H4 (cell line): ENCODE measurements at regions not wholly inside any gene's neighbourhood (a gene's known extent, or its start where the extent isn't known, plus 50 kb on each side); places are given as distances from the start of the nearest gene placed in this dataset.
A peak's percentile ranks its signal among the peaks of the same experiment; 100 is the strongest.

Source experiments
- DNase-seq: peaks from one replicate; pipeline ENCODE4 v3.0.0-alpha.2; 2015; ENCODE audit warnings: low spot score

- no peak for DNase-seq
These were observed 110.6 kb upstream of the ELL2 start for GRCh38 chr5:96072138-96072790.

GRCh38 chr5:96070622-96071225 is 109.1 kb upstream of the ELL2 start:
- no peak for DNase-seq

DNA sequence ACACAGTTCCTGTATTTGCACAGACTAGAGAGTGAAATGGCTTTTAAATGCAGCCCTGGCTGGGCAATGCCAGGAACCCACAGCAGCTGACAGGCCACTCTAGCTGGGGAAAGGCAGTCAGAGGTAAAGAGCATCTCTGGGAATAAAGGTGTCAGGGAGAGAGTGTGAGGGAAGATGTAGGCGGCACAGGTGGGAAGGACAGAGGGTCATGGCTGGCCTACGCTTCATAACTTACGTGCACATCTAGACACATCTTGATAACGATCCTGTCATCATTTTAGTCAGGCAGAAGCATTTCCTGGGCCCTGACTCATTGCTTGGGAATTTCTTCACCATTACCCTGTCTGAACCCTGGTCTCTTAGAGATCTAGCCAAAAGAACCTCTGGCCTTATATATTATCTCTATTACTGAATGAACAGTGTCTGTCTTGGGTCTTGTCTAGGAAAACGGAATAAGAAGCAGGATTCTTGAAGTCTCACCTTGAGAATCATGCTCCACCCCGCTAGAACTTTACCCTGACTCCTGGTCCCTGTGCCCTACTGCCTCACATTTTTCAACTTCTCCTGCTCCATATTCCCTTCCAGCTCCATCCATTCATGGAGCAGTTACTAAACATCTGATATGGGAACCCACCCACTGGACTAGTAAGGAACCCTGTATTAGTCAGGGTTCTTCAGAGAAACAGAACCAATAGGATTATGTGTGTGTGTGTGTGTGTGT is 106.4 kb upstream of the ELL2 start:
- DNase-seq = peak; percentile 76

DNA sequence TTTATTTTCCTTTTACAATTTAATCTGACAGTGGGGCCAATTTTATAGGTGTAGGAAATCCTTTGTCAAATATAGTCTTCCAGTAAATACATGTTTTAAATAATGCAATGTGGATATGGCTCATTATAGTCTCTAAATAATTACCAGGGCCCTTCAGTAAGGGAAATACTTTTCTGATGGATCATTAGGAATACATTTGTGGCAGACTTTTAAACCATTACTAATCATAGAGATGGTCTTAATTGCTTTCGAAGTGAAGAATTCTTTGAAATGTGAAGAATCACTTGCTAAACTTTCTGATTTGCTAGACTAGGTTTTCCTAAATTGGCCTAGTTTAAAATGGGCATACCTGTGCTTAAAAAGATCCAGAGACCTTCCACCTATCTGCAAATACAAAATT is 105.6 kb upstream of the ELL2 start:
- no peak for DNase-seq

DNA sequence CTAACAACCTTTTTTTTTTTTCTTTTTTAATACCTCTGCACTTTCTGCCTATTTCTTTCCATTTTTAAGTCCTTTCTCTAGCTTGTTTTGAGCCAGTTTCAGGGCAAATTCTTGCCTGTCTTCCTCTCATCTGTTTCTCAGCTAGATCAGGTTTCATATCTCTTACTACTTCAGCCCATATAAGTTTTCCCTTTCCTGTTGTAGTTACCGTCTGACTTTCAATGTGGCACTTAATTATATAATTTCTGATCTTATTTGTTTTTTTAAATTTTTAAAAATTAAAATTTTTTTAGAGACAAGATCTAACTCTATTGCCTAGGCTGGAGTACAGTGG is 104.7 kb upstream of the ELL2 start:
- DNase-seq = no peak

- no peak for DNase-seq
These were observed 104.2 kb upstream of the ELL2 start for GRCh38 chr5:96065685-96066385.

DNA sequence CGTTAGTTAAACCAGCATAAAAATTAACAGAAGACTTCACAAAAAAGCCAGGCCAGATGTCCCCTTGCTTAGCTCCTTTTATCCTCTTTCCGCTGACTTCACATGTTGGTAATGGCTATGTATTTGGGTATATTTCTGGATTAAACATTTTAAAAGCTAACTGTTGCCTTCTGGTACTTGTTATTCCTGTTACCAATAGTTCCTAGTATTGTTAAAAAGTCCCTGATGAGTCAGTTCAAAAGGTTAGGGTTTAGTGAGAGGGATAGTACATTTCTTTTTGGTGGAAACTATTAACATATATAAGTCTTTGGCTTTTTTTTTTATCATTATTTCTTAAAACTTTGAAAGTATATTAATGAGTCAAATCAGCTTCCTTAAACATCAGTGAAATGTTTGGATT is 103.2 kb upstream of the ELL2 start:
- DNase-seq = no peak

DNA sequence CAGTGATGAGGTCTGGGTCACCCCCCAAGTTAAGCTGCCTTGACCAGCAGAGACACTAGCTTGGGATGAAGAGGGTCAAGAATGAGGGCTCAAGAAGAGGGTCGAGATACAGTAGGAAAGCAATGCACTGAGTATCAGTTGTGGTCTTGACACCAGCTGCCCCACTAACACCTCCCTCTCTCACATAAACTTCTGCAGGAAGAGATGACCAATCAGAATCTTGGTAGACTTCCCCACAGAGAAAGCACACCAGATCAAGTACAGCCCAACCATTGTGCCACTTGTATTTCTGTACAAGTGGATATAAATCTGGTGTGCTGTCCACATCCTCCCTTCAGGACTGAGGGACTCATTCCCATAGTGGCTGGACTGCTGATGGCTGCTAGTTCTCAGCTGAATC is 101.2 kb upstream of the ELL2 start:
- no peak for DNase-seq

GRCh38 chr5:96058084-96058483 is 96.4 kb upstream of the ELL2 start:
- no peak for DNase-seq

DNA sequence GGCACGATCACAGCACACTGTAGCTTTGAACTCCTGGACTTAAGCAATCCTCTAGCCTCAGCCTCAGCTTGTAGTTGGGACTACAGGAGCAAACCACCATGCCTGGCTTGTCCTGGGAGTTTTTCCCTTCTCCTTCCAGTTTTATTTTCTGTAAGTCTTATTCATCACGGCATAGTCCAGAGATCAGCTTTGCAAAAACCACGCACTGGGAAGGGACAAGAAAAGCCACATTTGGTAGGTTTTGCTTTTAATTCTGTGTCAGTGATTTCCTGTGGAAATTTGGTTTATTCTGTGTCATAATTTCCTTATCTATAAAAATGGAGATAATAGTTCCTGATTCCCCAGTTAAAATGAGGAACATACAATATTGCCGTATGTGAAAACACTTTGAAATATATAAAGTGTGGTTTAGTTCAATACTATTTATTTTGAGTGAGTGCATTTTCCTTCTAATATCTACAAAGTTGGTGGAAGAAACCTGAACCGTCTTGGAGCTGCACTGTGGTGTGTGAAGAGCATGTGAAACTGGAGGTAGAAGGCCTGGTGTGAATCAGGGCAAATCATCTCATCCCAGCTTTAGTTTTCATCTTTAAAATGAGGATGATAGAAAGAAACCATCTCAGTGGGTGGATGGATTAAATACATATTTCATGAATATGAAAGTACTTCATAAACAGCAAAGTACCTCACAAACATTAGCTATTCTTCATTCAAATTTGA is 92.8 kb upstream of the ELL2 start:
- DNase-seq = no peak

DNA sequence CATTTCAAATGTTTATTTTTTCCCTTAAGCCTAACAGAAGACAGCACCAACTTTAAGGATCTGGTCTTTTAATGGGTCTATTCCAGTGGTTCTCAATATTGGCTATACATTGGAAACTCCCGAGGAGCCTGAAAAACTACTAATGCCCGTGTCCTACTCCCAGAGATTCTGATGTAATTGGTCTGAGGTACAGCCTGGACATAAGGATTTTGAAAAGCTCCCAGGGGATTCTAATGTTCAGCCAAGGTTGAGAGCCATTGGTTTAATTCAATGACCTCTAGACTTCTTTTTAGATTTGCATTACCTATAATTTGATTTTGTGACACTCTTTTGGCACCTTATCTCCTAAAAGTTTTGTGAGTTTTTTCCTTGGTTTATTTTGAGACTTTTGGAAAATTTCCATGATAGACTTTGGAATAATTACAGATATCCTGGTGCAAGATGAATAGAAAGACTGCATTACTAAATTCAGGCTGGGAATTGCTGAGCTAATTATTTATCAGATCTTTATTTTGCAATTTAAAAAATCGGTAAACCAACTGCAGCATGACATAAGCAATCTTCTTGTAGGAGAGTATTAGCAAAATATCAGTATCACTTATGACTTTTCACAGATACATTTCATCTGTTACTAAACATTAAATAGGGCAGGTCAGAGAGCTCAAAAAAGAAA is 91.5 kb upstream of the ELL2 start:
- no peak for DNase-seq

GRCh38 chr5:96052374-96052773 is 90.7 kb upstream of the ELL2 start:
- no peak for DNase-seq

DNA sequence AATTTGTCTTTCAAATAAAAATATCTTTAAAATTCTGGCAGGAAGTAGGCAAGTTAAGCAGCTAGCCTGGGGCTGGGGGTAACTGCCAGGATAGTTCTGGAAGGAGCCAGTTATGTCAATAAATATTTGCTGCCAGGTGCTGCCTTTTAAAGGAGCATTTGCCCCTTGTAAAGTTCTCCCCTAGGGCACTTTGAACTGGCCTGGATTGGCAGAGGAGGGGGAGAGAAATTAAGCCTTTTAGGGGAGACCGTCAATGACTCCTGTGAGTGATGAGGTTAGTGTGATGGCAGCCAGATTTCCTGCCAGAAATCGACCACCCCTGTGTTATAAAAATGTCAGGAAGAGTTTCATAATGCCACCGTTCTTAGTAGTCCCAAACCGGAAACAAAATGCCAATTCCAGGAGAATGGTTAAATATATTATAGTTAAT is 89.8 kb upstream of the ELL2 start:
- no peak for DNase-seq

GRCh38 chr5:96050273-96050880 is 88.7 kb upstream of the ELL2 start:
- DNase-seq = no peak

DNA sequence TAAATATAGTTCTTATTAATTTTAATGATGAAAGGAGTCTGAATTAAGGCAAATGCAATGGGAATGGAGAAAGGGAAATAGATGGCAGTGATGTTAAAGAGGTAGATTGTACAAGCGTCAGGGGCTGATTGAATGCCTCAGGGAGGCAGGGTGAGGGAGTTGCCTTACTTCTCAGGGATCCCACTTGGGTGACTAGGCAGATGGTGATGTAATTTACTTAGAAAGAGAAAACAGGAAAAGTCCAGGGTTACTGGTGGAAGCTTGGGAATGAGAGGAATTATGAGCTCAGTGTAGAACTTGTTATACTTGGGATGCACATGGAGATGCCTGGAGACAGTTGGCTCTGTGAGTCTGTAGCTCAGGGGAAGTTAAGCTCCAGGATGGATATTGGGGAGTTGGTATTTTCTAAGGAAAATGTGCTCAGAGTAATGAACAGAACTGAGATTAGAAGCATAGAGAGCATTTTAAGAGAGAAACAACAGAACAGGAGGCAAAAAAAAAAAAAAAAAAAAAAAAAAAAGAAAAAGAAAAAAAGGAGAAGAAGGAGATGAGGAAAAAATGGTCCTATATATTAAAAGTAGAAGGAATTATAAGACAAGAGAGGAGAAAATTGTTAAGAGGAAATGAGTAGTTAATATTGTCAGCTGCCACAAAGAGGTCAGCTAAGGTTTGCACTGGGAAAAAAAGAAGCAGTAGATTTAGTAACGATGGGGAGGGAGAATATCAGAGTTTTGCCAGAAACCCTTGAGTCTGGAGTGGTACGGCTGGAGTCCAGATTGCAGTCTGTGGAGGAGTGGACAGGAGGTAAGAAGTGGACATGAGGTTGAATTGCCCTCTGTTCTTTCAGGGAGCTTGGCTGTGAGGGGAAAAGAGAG is 88.0 kb upstream of the ELL2 start:
- DNase-seq = peak; percentile 30

GRCh38 chr5:96048763-96049162 is 87.1 kb upstream of the ELL2 start:
- no peak for DNase-seq

GRCh38 chr5:96045888-96046287 is 84.2 kb upstream of the ELL2 start:
- DNase-seq = no peak

GRCh38 chr5:96043446-96043845 is 81.8 kb upstream of the ELL2 start:
- no peak for DNase-seq

GRCh38 chr5:96037128-96037527 is 75.5 kb upstream of the ELL2 start:
- no peak for DNase-seq

GRCh38 chr5:96036301-96036700 is 74.7 kb upstream of the ELL2 start:
- no peak for DNase-seq
